ENCODE measurements at regions not wholly inside any gene's neighbourhood (a gene's known extent, or its start where the extent isn't known, plus 50 kb on each side); places are given as distances from the start of the nearest gene placed in this dataset.

GRCh38 chr11:15742626-15743519, 613.5 kb downstream of the SOX6 start:
- no peak for DNase-seq

GRCh38 chr11:15744693-15745092, 611.7 kb downstream of the SOX6 start:
- DNase-seq: no peak

GRCh38 chr11:15745266-15745665, 611.1 kb downstream of the SOX6 start:
- DNase-seq: no peak

GRCh38 chr11:15747671-15748070, 608.7 kb downstream of the SOX6 start:
- DNase-seq: no peak

- DNase-seq: no peak
Measured at GRCh38 chr11:15748132-15748531, 608.2 kb downstream of the SOX6 start.

- DNase-seq: no peak
Measured at GRCh38 chr11:15748741-15749140, 607.6 kb downstream of the SOX6 start.

- no peak for DNase-seq
Measured at GRCh38 chr11:15750535-15751308, 605.6 kb downstream of the SOX6 start.

GRCh38 chr11:15754221-15754620, 602.1 kb downstream of the SOX6 start:
- DNase-seq: no peak

- no peak for DNase-seq
Measured at GRCh38 chr11:15757048-15757698, 599.2 kb downstream of the SOX6 start.

- no peak for DNase-seq
Measured at GRCh38 chr11:15758857-15759465, 597.4 kb downstream of the SOX6 start.

- no peak for DNase-seq
Measured at GRCh38 chr11:15761235-15761634, 595.1 kb downstream of the SOX6 start.

GRCh38 chr11:15764326-15764725, 592.0 kb downstream of the SOX6 start:
- no peak for DNase-seq

GRCh38 chr11:15764948-15765347, 591.4 kb downstream of the SOX6 start:
- no peak for DNase-seq

- no peak for DNase-seq
Measured at GRCh38 chr11:15765530-15765929, 590.8 kb downstream of the SOX6 start.

- DNase-seq: no peak
Measured at GRCh38 chr11:15768321-15768720, 588.0 kb downstream of the SOX6 start.

- no peak for DNase-seq
Measured at GRCh38 chr11:15769203-15769602, 587.1 kb downstream of the SOX6 start.

- DNase-seq: no peak
Measured at GRCh38 chr11:15770798-15771414, 585.4 kb downstream of the SOX6 start.

GRCh38 chr11:15772547-15772946, 583.8 kb downstream of the SOX6 start:
- no peak for DNase-seq

GRCh38 chr11:15772981-15773380, 583.4 kb downstream of the SOX6 start:
- no peak for DNase-seq

- DNase-seq: no peak
Measured at GRCh38 chr11:15773476-15774387, 582.6 kb downstream of the SOX6 start.

GRCh38 chr11:15774388-15774939, 581.9 kb downstream of the SOX6 start:
- DNase-seq: no peak

Measured in hindlimb muscle (tissue), 1 donor.